AG09309 (cell line): ENCODE measurements at regions not wholly inside any gene's neighbourhood (a gene's known extent, or its start where the extent isn't known, plus 50 kb on each side); places are given as distances from the start of the nearest gene placed in this dataset.

ENCODE experiments used
- DNase-seq: peaks from one replicate; pipeline ENCODE4 v3.0.0-alpha.2; 2010; ENCODE audit warnings: low read depth
- H3K4me3 ChIP-seq: 2 replicates; pipeline ENCODE4 v1.5.1; 2011; ENCODE audit warnings: mild to moderate bottlenecking, low read depth, low read length, moderate library complexity; ENCODE audit not compliant: control insufficient read depth
- TF ChIP-seq, protein P1 (sequence below): IDR thresholded peaks from 2 replicates; pipeline ENCODE4 v1.5.1; 2011; ENCODE audit warnings: mild to moderate bottlenecking, low read depth, low read length, inconsistent platforms; ENCODE audit not compliant: insufficient read depth, control insufficient read depth; ENCODE audit errors: missing control alignments

DNA sequence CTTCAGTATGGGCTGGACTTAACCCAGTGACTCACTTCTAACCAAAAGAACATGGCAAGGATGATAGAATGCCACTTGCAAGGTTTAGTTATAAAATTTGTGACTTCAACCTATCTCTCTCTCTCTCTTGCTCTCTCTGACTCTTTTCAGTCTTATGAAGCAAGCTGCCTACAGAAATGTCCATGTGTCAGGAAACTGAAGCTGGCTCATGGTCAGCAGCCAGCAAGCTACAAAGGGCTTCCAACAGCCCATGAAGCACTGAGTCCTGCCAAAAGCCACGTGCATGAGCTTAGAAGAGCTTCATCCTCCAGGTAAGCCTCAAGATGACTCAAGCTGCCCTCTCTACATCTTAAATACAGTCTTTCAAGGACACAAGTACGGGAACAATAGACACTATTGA lies 100.3 kb downstream of the HS3ST1 start:
- TF ChIP-seq, protein P1, sequence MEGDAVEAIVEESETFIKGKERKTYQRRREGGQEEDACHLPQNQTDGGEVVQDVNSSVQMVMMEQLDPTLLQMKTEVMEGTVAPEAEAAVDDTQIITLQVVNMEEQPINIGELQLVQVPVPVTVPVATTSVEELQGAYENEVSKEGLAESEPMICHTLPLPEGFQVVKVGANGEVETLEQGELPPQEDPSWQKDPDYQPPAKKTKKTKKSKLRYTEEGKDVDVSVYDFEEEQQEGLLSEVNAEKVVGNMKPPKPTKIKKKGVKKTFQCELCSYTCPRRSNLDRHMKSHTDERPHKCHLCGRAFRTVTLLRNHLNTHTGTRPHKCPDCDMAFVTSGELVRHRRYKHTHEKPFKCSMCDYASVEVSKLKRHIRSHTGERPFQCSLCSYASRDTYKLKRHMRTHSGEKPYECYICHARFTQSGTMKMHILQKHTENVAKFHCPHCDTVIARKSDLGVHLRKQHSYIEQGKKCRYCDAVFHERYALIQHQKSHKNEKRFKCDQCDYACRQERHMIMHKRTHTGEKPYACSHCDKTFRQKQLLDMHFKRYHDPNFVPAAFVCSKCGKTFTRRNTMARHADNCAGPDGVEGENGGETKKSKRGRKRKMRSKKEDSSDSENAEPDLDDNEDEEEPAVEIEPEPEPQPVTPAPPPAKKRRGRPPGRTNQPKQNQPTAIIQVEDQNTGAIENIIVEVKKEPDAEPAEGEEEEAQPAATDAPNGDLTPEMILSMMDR: no peak
- no peak for DNase-seq
- H3K4me3 ChIP-seq: no peak overlapping the region

DNA sequence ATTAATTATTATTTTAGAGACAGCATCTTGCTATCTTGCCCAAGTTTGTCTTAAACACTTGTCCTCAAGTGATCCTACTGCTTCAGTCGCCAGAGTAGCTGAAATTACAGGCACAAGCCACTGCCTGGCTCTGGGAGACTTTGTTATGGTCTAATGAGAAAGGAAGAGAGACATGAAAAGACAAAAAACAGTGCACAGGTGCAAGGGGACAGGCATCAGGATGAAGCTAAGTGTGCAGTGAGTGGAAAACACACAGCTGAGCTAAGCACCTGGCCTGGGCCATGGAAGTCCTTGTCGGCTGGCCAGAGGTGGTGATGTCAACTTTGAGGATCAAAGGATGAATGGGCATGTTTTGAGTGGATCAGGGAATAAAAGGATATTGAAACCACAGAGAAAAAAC lies 102.7 kb downstream of the HS3ST1 start:
- no peak overlapping the region for H3K4me3 ChIP-seq
- TF ChIP-seq, protein P1: no peak
- DNase-seq: no peak

DNA sequence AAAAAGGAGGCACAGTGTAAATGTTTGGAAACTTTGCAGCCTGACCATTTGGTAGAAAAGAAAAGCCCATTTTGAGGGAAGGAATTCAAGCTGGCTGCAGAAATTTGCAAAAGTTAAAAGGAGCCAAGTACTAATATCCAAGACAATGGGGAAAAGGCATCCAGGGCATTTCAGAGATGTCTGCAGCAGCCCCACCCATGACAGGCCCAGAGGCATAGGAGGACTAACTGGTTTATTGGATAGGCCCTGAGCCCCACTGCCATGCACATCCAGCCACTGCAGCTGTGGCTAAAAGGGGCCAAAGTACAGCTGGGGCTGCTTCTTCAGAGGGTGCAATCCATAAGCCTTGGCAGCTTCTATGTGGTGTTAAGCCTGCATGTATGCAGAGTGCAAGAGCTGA lies 104.9 kb downstream of the HS3ST1 start:
- no peak overlapping the region for H3K4me3 ChIP-seq
- DNase-seq: no peak
- TF ChIP-seq, protein P1: no peak

DNA sequence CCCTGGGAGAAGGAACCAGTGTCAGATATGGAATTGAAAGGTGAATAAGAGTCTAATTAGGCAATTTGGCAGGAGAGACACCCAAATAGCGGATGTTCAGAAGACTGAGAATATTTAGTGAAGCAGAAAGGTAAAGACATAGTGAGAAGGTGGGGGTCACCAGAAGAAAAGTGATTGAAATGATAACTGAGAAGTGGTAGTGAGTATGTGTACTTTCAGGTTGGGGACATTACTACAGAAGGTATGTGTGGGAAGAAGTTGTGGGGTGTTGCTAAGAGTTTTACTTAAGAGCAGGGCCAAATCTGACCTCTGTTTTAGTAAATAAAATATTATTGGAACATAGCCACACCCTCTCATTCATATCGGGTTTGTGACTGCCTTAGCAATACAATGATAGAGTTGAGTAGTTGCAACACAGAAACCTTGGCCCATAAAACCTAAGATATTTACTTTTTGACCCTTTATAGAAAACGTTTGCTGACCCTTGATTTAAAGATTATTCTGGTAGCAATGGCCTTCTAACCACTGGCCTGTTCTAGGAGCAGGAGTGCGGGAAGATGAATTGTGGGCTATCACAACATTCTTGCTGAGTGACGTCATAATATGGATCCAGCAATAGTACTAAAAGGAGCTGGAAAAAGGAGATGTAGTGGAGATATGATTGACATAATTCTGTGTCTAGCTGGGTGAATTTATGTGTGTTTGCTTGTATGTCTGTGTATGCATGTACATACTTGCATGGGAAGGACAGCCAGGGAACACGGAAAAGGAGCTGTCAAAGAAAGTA lies 115.3 kb downstream of the HS3ST1 start:
- no peak overlapping the region for H3K4me3 ChIP-seq
- TF ChIP-seq, protein P1: no peak
- DNase-seq: no peak

DNA sequence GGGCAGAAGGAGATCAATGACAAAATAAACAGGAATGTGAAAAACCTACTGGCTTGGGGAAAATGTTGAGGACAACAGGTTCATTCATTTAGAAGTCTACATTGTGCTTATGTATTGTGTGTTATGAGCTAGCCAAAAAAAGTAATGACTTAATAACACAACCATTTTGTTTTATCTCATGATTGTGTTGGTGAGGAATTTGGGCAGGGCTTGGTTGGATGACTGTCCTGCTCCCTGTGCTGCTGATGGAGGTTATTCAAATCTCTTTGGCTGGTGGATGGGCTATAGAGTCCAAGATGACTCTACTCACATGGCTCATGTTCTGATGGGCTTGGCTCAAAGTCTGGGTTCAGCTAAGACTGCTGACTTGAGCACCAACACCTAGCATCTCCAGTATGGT lies 116.3 kb downstream of the HS3ST1 start:
- H3K4me3 ChIP-seq: no peak overlapping the region
- TF ChIP-seq, protein P1: no peak
- no peak for DNase-seq

DNA sequence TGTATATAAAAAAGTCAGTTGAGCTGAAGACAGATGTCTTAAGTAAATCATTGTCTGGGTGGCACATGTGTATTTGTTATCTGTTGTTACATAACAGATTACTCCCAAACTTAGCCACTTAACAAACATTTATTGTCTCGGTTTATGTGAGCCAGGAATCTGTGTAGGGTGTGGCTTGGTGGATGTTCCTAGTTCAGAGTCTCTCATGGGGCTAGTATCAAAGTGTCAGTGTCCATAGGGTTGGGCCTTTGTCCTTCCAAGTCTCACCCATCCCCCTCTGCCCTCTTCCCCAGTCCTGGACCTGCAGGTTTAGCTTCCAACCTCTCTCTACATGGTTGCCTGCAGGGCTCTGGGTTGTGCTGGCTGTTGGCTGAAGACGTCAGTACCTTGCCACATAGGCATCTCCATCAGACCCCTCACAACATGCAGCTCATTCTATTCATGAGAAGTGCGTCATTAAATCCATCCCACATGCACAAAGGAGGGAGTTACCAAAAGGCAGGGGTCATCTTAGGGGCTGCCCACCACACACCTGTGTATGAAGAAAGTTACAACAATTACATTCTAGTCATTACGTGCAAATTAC lies 127.5 kb downstream of the HS3ST1 start:
- TF ChIP-seq, protein P1: no peak
- DNase-seq: no peak

More for the DNA sequence above, 127.5 kb downstream of the HS3ST1 start:
- H3K4me3 ChIP-seq: no peak overlapping the region
